Astrocyte of the spinal cord (primary cell): ENCODE measurements at regions not wholly inside any gene's neighbourhood (a gene's known extent, or its start where the extent isn't known, plus 50 kb on each side); places are given as distances from the start of the nearest gene placed in this dataset.

Experiments
- DNase-seq: peaks from one replicate; pipeline ENCODE4 v3.0.0; 2011; ENCODE audit warnings: low read depth, low spot score
- H3K4me3 ChIP-seq: 2 replicates; pipeline ENCODE4 v1.5.1; 2011; ENCODE audit warnings: low read depth, mild to moderate bottlenecking, low read length, moderate library complexity
- CTCF ChIP-seq: IDR thresholded peaks from 2 replicates; pipeline ENCODE4 v1.5.1; 2012; ENCODE audit warnings: low read depth, mild to moderate bottlenecking, low read length, inconsistent platforms
- in situ Hi-C: cut with HindIII; loops from 2 replicates; pipeline ENCODE4 v1.10.0; 2017; ENCODE audit warnings: low sequenced_read_pairs

DNA sequence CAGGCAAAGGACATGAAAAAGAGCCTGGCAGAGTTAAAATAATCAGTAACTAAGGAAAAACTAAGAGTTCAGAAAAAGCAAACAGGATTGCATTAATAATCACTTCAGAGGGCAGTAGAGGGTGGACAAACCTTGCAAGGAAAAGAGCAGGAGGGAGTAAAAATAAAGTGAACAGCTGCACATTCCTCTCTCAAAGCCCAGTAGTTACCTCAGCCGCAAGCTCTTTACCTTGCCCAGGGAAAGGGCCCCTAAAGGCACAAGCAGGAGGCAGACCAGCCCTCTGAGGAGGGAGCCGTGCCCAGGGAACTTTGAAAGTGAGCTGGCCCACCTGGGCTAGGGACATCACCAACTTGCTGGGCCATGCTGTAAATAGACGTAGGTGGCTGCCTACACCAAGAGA, 196.9 kb downstream of the C1D start:
- no peak for TF ChIP-seq CTCF
- in situ Hi-C loops: no loop called here
- no peak for DNase-seq
- H3K4me3 ChIP-seq: no peak overlapping the region

DNA sequence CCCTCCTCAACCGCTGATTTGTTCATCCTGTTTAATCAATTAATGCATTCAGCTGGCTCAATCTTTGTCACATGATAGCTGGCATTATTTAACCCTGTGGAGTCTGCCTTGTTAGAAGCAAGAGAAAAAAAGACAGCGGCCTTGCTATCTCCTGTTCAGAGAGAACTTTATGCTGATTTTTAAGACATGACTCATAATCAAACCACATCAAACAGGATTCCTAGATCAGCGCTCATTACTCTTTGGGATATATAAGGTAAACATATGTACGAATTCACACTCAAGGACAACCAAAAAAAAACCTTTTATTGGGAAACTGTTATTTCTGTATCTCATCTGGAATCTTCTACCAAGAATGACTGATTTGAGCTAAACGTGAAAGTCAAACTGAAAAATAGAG, 195.1 kb downstream of the C1D start:
- TF ChIP-seq CTCF: no peak
- peak; percentile 53 for DNase-seq
- in situ Hi-C loops: no loop called here

DNA sequence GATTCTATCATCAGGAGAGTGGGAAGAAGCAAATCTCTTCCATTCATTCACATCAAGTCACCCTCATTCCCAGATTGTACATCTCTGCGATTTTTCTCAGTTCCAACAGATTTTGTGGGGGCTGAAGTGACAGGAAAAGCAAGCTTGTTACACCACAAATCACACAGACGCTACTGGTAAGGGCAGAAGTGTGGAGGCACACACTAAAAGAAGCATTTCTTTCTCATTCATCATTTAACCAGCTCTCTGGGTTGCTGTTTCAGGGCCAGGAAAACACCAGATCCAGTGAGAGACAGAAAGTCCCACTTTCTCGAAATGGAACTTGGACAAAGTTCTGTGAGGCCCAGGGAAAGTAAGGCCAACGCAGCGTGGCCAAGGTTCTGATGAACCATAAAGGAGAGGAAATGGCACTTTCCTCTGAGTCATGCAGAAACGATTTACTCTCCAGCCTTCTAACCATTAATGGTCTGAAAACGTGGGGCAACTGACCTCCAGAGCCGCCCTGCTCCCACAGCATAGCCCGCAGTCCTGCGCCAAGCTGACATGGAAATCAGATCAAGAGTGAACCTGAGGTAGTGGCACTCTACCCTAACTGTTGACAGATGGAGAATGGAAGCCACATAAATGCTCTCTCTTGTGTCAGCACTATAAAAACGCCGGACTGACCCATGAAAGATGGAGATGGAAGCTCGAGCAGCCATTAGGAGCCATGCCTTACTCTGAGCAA, 191.0 kb downstream of the C1D start:
- H3K4me3 ChIP-seq: no peak overlapping the region
- in situ Hi-C loops: no loop called here
- no peak for TF ChIP-seq CTCF
- DNase-seq: peak; percentile 92

More for the DNA sequence above, 195.1 kb downstream of the C1D start:
- H3K4me3 ChIP-seq: no peak overlapping the region

GRCh38 chr2:67872481-67872880, 190.3 kb downstream of the C1D start:
- DNase-seq: no peak
- in situ Hi-C loops: no loop called here
- no peak for TF ChIP-seq CTCF
- H3K4me3 ChIP-seq: no peak overlapping the region

DNA sequence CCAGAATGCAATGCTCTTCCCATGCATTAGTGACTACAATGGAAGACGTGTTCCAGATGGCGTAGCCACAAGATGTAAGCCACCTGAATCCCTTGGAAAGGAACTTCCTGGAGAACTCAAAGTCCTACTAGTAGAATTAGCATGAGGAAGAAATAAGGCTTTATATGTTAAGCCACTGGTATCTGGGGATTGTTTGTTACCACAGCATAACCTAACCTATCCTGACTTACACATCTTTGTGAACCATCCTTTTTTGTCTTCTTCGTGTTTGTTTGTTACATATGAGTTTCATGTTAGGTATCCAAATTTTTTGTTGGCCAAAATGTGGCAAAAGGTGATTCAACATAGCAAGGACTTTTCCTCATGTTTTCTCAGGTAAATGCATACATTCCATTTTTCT, 188.9 kb downstream of the C1D start:
- in situ Hi-C loops: no loop called here
- H3K4me3 ChIP-seq: no peak overlapping the region
- DNase-seq: no peak
- no peak for TF ChIP-seq CTCF

GRCh38 chr2:67876176-67876575, 186.6 kb downstream of the C1D start:
- H3K4me3 ChIP-seq: no peak overlapping the region
- in situ Hi-C loops: no loop called here
- no peak for TF ChIP-seq CTCF
- DNase-seq: no peak

GRCh38 chr2:67877301-67877700, 185.5 kb downstream of the C1D start:
- no peak overlapping the region for H3K4me3 ChIP-seq
- in situ Hi-C loops: no loop called here
- no peak for TF ChIP-seq CTCF
- no peak for DNase-seq
